CD4-positive, alpha-beta T cell (primary cell): ENCODE measurements at regions not wholly inside any gene's neighbourhood (a gene's known extent, or its start where the extent isn't known, plus 50 kb on each side); places are given as distances from the start of the nearest gene placed in this dataset.

Source experiments
- ATAC-seq: fragments of 200-7000 bp; cut with Tn5 transposase; one replicate; pipeline ENCODE4 v1.10.0; 2022; ENCODE audit warnings: mild to moderate bottlenecking; ENCODE audit not compliant: poor library complexity
- CTCF ChIA-PET: fragments of 350-600 bp; sonication (Branson Sonifier 250); formaldehyde crosslinking; loops from one replicate; lab custom pipeline; 2021; ENCODE audit warnings: antibody characterized with exemption, inconsistent platforms; lab: Charles Lee
- POLR2A ChIA-PET: fragments of 350-600 bp; sonication (Branson Sonifier 250); formaldehyde crosslinking; loops from one replicate; lab custom pipeline; 2021; ENCODE audit warnings: antibody characterized with exemption, inconsistent platforms; lab: Charles Lee
- DNase-seq, 14 experiments: peaks; one replicate each; pipeline ENCODE4 v3.0.0-alpha.2; 2013 to 2020; ENCODE audit warnings: mixed read lengths in 2 of 14
- H3K27ac ChIP-seq, 2 donors: one replicate each; pipeline versions ENCODE4 v1.5.1 to v1.7.0; 2013; ENCODE audit warnings: low read length in 2 of 2, low read depth in 1 of 2, mild to moderate bottlenecking in 1 of 2
- H3K27me3 ChIP-seq, 2 experiments: 1 replicate in 1 of 2; 2 replicates in 1 of 2; pipeline versions ENCODE4 v1.6.1 to v1.7.0; 2013; ENCODE audit warnings: low read length in 2 of 2, control low read depth in 1 of 2, mild to moderate bottlenecking in 1 of 2, moderate library complexity in 1 of 2; ENCODE audit not compliant: insufficient read depth in 2 of 2, control insufficient read depth in 1 of 2
- H3K36me3 ChIP-seq: one replicate; pipeline ENCODE4 v1.6.1; 2013; ENCODE audit warnings: low read length, control low read depth; ENCODE audit not compliant: insufficient read depth
- H3K4me1 ChIP-seq: one replicate; pipeline ENCODE4 v1.6.1; 2013; ENCODE audit warnings: low read length, control low read depth; ENCODE audit not compliant: insufficient read depth
- H3K4me3 ChIP-seq: one replicate; pipeline ENCODE4 v1.5.1; 2013; ENCODE audit warnings: mild to moderate bottlenecking, low read length, moderate library complexity
- H3K9me3 ChIP-seq, 2 experiments: 1 replicate in 1 of 2; 2 replicates in 1 of 2; pipeline versions ENCODE4 v1.6.1 to v1.7.0; 2013; ENCODE audit warnings: low read length in 2 of 2, mild to moderate bottlenecking in 2 of 2, control low read depth in 1 of 2, moderate library complexity in 1 of 2; ENCODE audit not compliant: control insufficient read depth in 1 of 2, insufficient read depth in 1 of 2
- H3K27ac Mint-ChIP-seq: one replicate; pipeline ENCODE4 v1.8.0; 2020; ENCODE audit warnings: mixed read lengths
- H3K27me3 Mint-ChIP-seq: one replicate; pipeline ENCODE4 v1.8.0; 2021; ENCODE audit warnings: mixed read lengths
- H3K36me3 Mint-ChIP-seq: one replicate; pipeline ENCODE4 v1.8.0; 2021; ENCODE audit warnings: low read depth, mixed read lengths
- H3K4me1 Mint-ChIP-seq: one replicate; pipeline ENCODE4 v1.8.0; 2021; ENCODE audit warnings: low read depth, mixed read lengths
- H3K4me3 Mint-ChIP-seq: one replicate; pipeline ENCODE4 v1.8.0; 2020; ENCODE audit warnings: mild to moderate bottlenecking, mixed read lengths
- H3K9me3 Mint-ChIP-seq: one replicate; pipeline ENCODE4 v1.8.0; 2020; ENCODE audit warnings: mixed read lengths
- CTCF ChIP-seq: fragments of 200-600 bp; IDR thresholded peaks from one replicate; pipeline ENCODE4 v1.8.0; 2022; ENCODE audit warnings: antibody characterized with exemption, mild to moderate bottlenecking
- intact Hi-C, 2 experiments: fragments of 100-400 bp; cut with DNase I in 1 of 2; cut with micrococcal nuclease in 1 of 2; formaldehyde crosslinking; loops; one replicate each; pipeline versions ENCODE4 v1.15.1 to v1.9.0; 2023 to 2025; cut with DNase I, micrococcal nuclease

- no peak for ATAC-seq
- H3K4me3 Mint-ChIP-seq: no peak overlapping the region
- no peak for DNase-seq
- Histone ChIP-seq H3K27ac (no peak overlapping the region), H3K4me3 (no peak overlapping the region), H3K9me3 (peaks cover 0 to 27% of the 10 kb centered on the region in 2 experiments), H3K27me3 (no peaks in the 10 kb centered on the region), H3K36me3 (no peaks in the 10 kb centered on the region), H3K4me1 (no peaks in the 10 kb centered on the region)
- intact Hi-C loops: no loop called here
- H3K27me3 Mint-ChIP-seq: peaks cover 4% of the 10 kb centered on the region
- CTCF ChIA-PET: no interaction called here
- H3K36me3 Mint-ChIP-seq: no peaks in the 10 kb centered on the region
- no peak for TF ChIP-seq CTCF
- no peaks in the 10 kb centered on the region for H3K4me1 Mint-ChIP-seq
- POLR2A ChIA-PET: no interaction called here
- H3K27ac Mint-ChIP-seq: no peak overlapping the region
- peaks cover 4% of the 10 kb centered on the region for H3K9me3 Mint-ChIP-seq
These were observed 281.0 kb downstream of the CBLN1 start for GRCh38 chr16:49000594-49000993.

GRCh38 chr16:48999508-48999907 is 282.1 kb downstream of the CBLN1 start:
- no peak overlapping the region for H3K27ac Mint-ChIP-seq
- H3K36me3 ChIP-seq: no peaks in the 10 kb centered on the region
- ATAC-seq (no peak), DNase-seq (no peak)
- peaks cover 0 to 27% of the 10 kb centered on the region in 2 experiments for H3K9me3 ChIP-seq
- no peak overlapping the region for H3K27ac ChIP-seq
- peaks cover 4% of the 10 kb centered on the region for H3K27me3 Mint-ChIP-seq
- peaks cover 2% of the 10 kb centered on the region for H3K9me3 Mint-ChIP-seq
- no peak overlapping the region for H3K4me3 ChIP-seq
- H3K27me3 ChIP-seq: no peaks in the 10 kb centered on the region
- H3K4me1 ChIP-seq: no peaks in the 10 kb centered on the region
- intact Hi-C loops: no loop called here
- H3K36me3 Mint-ChIP-seq: no peaks in the 10 kb centered on the region
- POLR2A ChIA-PET: no interaction called here
- H3K4me3 Mint-ChIP-seq: no peak overlapping the region
- CTCF ChIA-PET: no interaction called here
- TF ChIP-seq CTCF: no peak
- H3K4me1 Mint-ChIP-seq: no peaks in the 10 kb centered on the region

GRCh38 chr16:48999044-48999443 is 282.6 kb downstream of the CBLN1 start:
- Mint-ChIP-seq H3K27me3 (peaks cover 4% of the 10 kb centered on the region), H3K4me1 (no peaks in the 10 kb centered on the region), H3K4me3 (no peak overlapping the region), H3K27ac (no peak overlapping the region), H3K36me3 (no peaks in the 10 kb centered on the region), H3K9me3 (peaks cover 3% of the 10 kb centered on the region)
- H3K4me1 ChIP-seq: no peaks in the 10 kb centered on the region
- intact Hi-C loops: no loop called here
- H3K4me3 ChIP-seq: no peak overlapping the region
- H3K36me3 ChIP-seq: no peaks in the 10 kb centered on the region
- no peak overlapping the region for H3K27ac ChIP-seq
- ATAC-seq: no peak
- no peak for DNase-seq
- H3K9me3 ChIP-seq: peaks cover 0 to 27% of the 10 kb centered on the region in 2 experiments
- no peak for TF ChIP-seq CTCF
- ChIA-PET CTCF (no interaction called here), POLR2A (no interaction called here)
- H3K27me3 ChIP-seq: no peaks in the 10 kb centered on the region
